A549 (cell line): ENCODE measurements at regions not wholly inside any gene's neighbourhood (a gene's known extent, or its start where the extent isn't known, plus 50 kb on each side); places are given as distances from the start of the nearest gene placed in this dataset.

ENCODE experiments used
- ATAC-seq, 2 experiments: fragments of 200-7000 bp in 1 of 2; fragments of >200 bp in 1 of 2; cut with Nextera tagmentation in 1 of 2; cut with Tn5 transposase in 1 of 2; 3 replicates each; pipeline versions ENCODE4 v1.8.0 to v1.9.1; 2018 to 2020; ENCODE audit warnings: mild to moderate bottlenecking in 1 of 2, moderate library complexity in 1 of 2
- CTCF ChIA-PET: fragments of 300-600 bp; sonication (Branson Sonifier 250); formaldehyde crosslinking; extraction: SDS; loops from one replicate; lab custom pipeline; 2021; ENCODE audit warnings: antibody characterized with exemption, inconsistent platforms; lab: Yijun Ruan, JAX
- POLR2A ChIA-PET: fragments of 350-600 bp; formaldehyde crosslinking; extraction: SDS; loops from one replicate; lab custom pipeline; 2021; ENCODE audit warnings: antibody characterized with exemption, inconsistent platforms; lab: Yijun Ruan, JAX
- DNase-seq, 2 experiments: peaks; one replicate each; pipeline versions ENCODE4 v3.0.0 to v3.0.0-alpha.2; 2011 to 2016; ENCODE audit warnings: low read depth in 1 of 2, low spot score in 1 of 2
- FAIRE-seq: peaks from 2 replicates; lab custom pipeline; 2011; peaks lifted over from hg19 to GRCh38; lab: Jason Lieb, UNC
- H3K27ac ChIP-seq, 2 experiments: fragments of >200 bp; sonication (Bioruptor Twin); formaldehyde crosslinking; 3 replicates each; pipeline ENCODE4 v1.5.1; 2016 to 2017
- H3K4me1 ChIP-seq: fragments of >200 bp; sonication (Bioruptor Twin); formaldehyde crosslinking; 3 replicates; pipeline ENCODE4 v1.6.1; 2016
- H3K4me2 ChIP-seq: fragments of >200 bp; sonication (Bioruptor Twin); formaldehyde crosslinking; 3 replicates; pipeline ENCODE4 v1.6.1; 2016
- H3K4me3 ChIP-seq: fragments of >200 bp; sonication (Bioruptor Twin); formaldehyde crosslinking; 3 replicates; pipeline ENCODE4 v1.5.1; 2016
- H3K9me3 ChIP-seq: fragments of >200 bp; sonication (Bioruptor Twin); formaldehyde crosslinking; 3 replicates; pipeline ENCODE4 v1.6.1; 2016
- CBX2 ChIP-seq: fragments of 200-600 bp; sonication (generic); IDR thresholded peaks from 2 replicates; pipeline ENCODE4 v1.6.1; 2016; ENCODE audit warnings: low read depth, mild to moderate bottlenecking, borderline replicate concordance
- CTCF ChIP-seq: fragments of >200 bp; sonication (Bioruptor Twin); formaldehyde crosslinking; IDR thresholded peaks from 3 replicates; pipeline ENCODE4 v1.5.1; 2016
- E2F6 ChIP-seq: IDR thresholded peaks from 2 replicates; pipeline ENCODE4 v1.6.1; 2012; ENCODE audit warnings: low read depth, borderline replicate concordance
- FOSB ChIP-seq: fragments of 250-450 bp; sonication (Bioruptor Pico); IDR thresholded peaks from 2 replicates; pipeline ENCODE4 v1.5.0; 2020; ENCODE audit warnings: mild to moderate bottlenecking, moderate library complexity
- FOXS1 ChIP-seq: fragments of 250-450 bp; sonication (Bioruptor Pico); IDR thresholded peaks from 2 replicates; pipeline ENCODE4 v1.5.0; 2020; ENCODE audit warnings: mild to moderate bottlenecking, moderate library complexity
- HES2 ChIP-seq: fragments of >200 bp; sonication (Bioruptor Twin); formaldehyde crosslinking; IDR thresholded peaks from 2 replicates; pipeline ENCODE4 v1.6.1; 2016
- HOXB5 ChIP-seq: fragments of 250-450 bp; sonication (Bioruptor Pico); IDR thresholded peaks from 2 replicates; pipeline ENCODE4 v1.5.0; 2020; ENCODE audit warnings: mild to moderate bottlenecking, moderate library complexity
- JUN ChIP-seq, 2 experiments: fragments of >200 bp; sonication (Bioruptor Twin); formaldehyde crosslinking; IDR thresholded peaks; 2 replicates in 1 of 2; 3 replicates in 1 of 2; pipeline ENCODE4 v1.6.1; 2016 to 2017
- MAX ChIP-seq: IDR thresholded peaks from 2 replicates; pipeline ENCODE4 v1.6.1; 2012
- NPAS2 ChIP-seq: fragments of 250-450 bp; sonication (Bioruptor Pico); IDR thresholded peaks from 2 replicates; pipeline ENCODE4 v1.8.0; 2022; ENCODE audit warnings: mild to moderate bottlenecking, moderate library complexity, borderline replicate concordance
- PHF8 ChIP-seq: fragments of 200-600 bp; sonication (generic); IDR thresholded peaks from 2 replicates; pipeline ENCODE4 v1.6.1; 2016; ENCODE audit warnings: low read depth, mild to moderate bottlenecking, antibody characterized with exemption, moderate library complexity, borderline replicate concordance
- POLR2A ChIP-seq: IDR thresholded peaks from 2 replicates; pipeline ENCODE4 v1.6.1; 2012; ENCODE audit warnings: mild to moderate bottlenecking, low read length
- RAD21 ChIP-seq, 2 experiments: fragments of >200 bp in 1 of 2; sonication (Bioruptor Twin) in 1 of 2; formaldehyde crosslinking in 1 of 2; IDR thresholded peaks in 1 of 2; conservative IDR thresholded peaks in 1 of 2; 2 replicates in 1 of 2; 3 replicates in 1 of 2; pipeline ENCODE4 v1.6.1; 2012 to 2018; ENCODE audit warnings: inconsistent platforms in 1 of 2
- RARB ChIP-seq: fragments of 250-450 bp; sonication (Bioruptor Pico); IDR thresholded peaks from 2 replicates; pipeline ENCODE4 v1.8.0; 2021; ENCODE audit warnings: mild to moderate bottlenecking, moderate library complexity
- SMC3 ChIP-seq: fragments of >200 bp; sonication (Bioruptor Twin); formaldehyde crosslinking; IDR thresholded peaks from 3 replicates; pipeline ENCODE4 v1.6.1; 2018; ENCODE audit warnings: inconsistent platforms
- ZFP36 ChIP-seq: fragments of 450-650 bp; IDR thresholded peaks from 2 replicates; pipeline ENCODE4 v1.6.1; 2014; ENCODE audit warnings: borderline replicate concordance; ENCODE audit not compliant: partially characterized antibody
- ZSCAN20 ChIP-seq: fragments of 250-450 bp; sonication (Bioruptor Pico); IDR thresholded peaks from 2 replicates; pipeline ENCODE4 v1.8.0; 2022; ENCODE audit warnings: mild to moderate bottlenecking, moderate library complexity
- WGBS: methylation state at CpG from one replicate; pipeline ENCODE4 v1.1.6; 2017; ENCODE audit errors: missing lambda C conversion rate; 5-methylcytosine and 5-hydroxymethylcytosine counted together

- ChIA-PET POLR2A (no interaction called here), CTCF (no interaction called here)
- no peak overlapping the region for H3K27ac ChIP-seq
- H3K9me3 ChIP-seq: no peaks in the 10 kb centered on the region
- no peaks in the 10 kb centered on the region for H3K4me1 ChIP-seq
- H3K4me2 ChIP-seq: no peak overlapping the region
- no peak for TF ChIP-seq FOXS1 (CRISPR knock-in tag)
- TF ChIP-seq PHF8: no peak
- TF ChIP-seq E2F6: no peak
- H3K4me3 ChIP-seq: no peak overlapping the region
- DNase-seq (no peak), FAIRE-seq (no peak), ATAC-seq (no peak)
- WGBS: 26% methylated on average over 2 of the region's 2 CpGs
Observed at GRCh38 chr4:137823007-137823406, 290.7 kb upstream of the PCDH18 start.

GRCh38 chr4:137819964-137820383 lies 287.7 kb upstream of the PCDH18 start:
- POLR2A ChIA-PET: no interaction called here
- TF ChIP-seq RAD21 (conservative IDR thresholded peaks at IDR 0.05 in 1 of 2, IDR thresholded peaks at IDR 0.05 in 1 of 2) (peak; percentile 78 to 83), CTCF (peak; percentile 69), JUN (IDR thresholded peaks at IDR 0.05) (no peak), MAX (no peak), SMC3 (peak; percentile 72)
- TF ChIP-seq, all 56 proteins: peak for 3
- H3K4me1 ChIP-seq: no peaks in the 10 kb centered on the region
- WGBS: 76% methylated on average over 1 of the region's 1 CpG
- CTCF ChIA-PET: interaction anchor here (0.6 to 4.4 kb wide), 21 partner anchors 8 to 1120 kb away, joined by 3 to 22 read pairs (median 4); no protein-coding TSS in a partner anchor
- H3K27ac ChIP-seq: no peak overlapping the region
- H3K4me3 ChIP-seq: no peak overlapping the region
- FAIRE-seq (no peak), DNase-seq (peak; percentile 1 to 53), ATAC-seq (peak; percentile 89 to 96)
- no peaks in the 10 kb centered on the region for H3K9me3 ChIP-seq
- no peak overlapping the region for H3K4me2 ChIP-seq

- Histone ChIP-seq H3K4me3 (no peak overlapping the region), H3K9me3 (no peaks in the 10 kb centered on the region), H3K4me2 (no peak overlapping the region), H3K27ac (no peak overlapping the region), H3K4me1 (no peaks in the 10 kb centered on the region)
- ATAC-seq: no peak
- no peak for FAIRE-seq
- CTCF ChIA-PET: interaction anchor here (1.3 to 1.6 kb wide), 2 partner anchors 8 to 278 kb away, joined by 4 read pairs; no protein-coding TSS in a partner anchor
- no peak for DNase-seq
- WGBS: 86% methylated on average over 4 of the region's 4 CpGs
- POLR2A ChIA-PET: no interaction called here
- TF ChIP-seq RARB: no peak
- no peak for TF ChIP-seq ZFP36
- no peak for TF ChIP-seq HES2
- no peak for TF ChIP-seq FOXS1 (CRISPR knock-in tag)
- TF ChIP-seq NPAS2 (CRISPR knock-in tag): no peak
- no peak for TF ChIP-seq CTCF
- TF ChIP-seq FOSB (CRISPR knock-in tag): no peak
- no peak for TF ChIP-seq HOXB5 (CRISPR knock-in tag)
- TF ChIP-seq ZSCAN20 (CRISPR knock-in tag): no peak
- no peak for TF ChIP-seq CBX2
- TF ChIP-seq POLR2A: no peak
Observed at GRCh38 chr4:137812258-137812657, 280.0 kb upstream of the PCDH18 start.
